Smooth muscle cell (in vitro differentiated cells): ENCODE measurements at regions not wholly inside any gene's neighbourhood (a gene's known extent, or its start where the extent isn't known, plus 50 kb on each side); places are given as distances from the start of the nearest gene placed in this dataset.

ENCODE experiments used
- DNase-seq: peaks from one replicate; lab custom pipeline; 2025; ENCODE audit not compliant: unreplicated experiment; lab: John Stamatoyannopoulos, UW
- H2AFZ ChIP-seq: fragments of 200-600 bp; sonication (generic); 2 replicates; pipeline ENCODE4 v1.6.0; 2016; ENCODE audit warnings: antibody characterized with exemption, low read depth, mild to moderate bottlenecking
- H3F3A ChIP-seq: fragments of 200-600 bp; sonication (generic); 2 replicates; pipeline ENCODE4 v1.6.0; 2017; ENCODE audit warnings: antibody characterized with exemption, low read depth
- H3K27ac ChIP-seq: fragments of 200-600 bp; sonication (generic); 2 replicates; pipeline ENCODE4 v1.5.1; 2016; ENCODE audit warnings: low read depth, mild to moderate bottlenecking
- H3K27me3 ChIP-seq: fragments of 200-600 bp; sonication (generic); 2 replicates; pipeline ENCODE4 v1.6.1; 2016; ENCODE audit warnings: low read depth, mild to moderate bottlenecking
- H3K36me3 ChIP-seq: fragments of 200-600 bp; sonication (generic); 2 replicates; pipeline ENCODE4 v1.5.1; 2016; ENCODE audit warnings: low read depth
- H3K4me1 ChIP-seq: fragments of 200-600 bp; sonication (generic); 2 replicates; pipeline ENCODE4 v1.5.1; 2016; ENCODE audit warnings: low read depth
- H3K4me2 ChIP-seq: fragments of 200-600 bp; sonication (generic); 2 replicates; pipeline ENCODE4 v1.6.0; 2016; ENCODE audit warnings: mild to moderate bottlenecking
- H3K4me3 ChIP-seq: fragments of 200-600 bp; sonication (generic); 2 replicates; pipeline ENCODE4 v1.5.1; 2016; ENCODE audit warnings: mild to moderate bottlenecking
- H3K79me2 ChIP-seq: fragments of 200-600 bp; sonication (generic); 2 replicates; pipeline ENCODE4 v1.6.0; 2016; ENCODE audit warnings: low read depth, mild to moderate bottlenecking
- H3K9ac ChIP-seq: fragments of 200-600 bp; sonication (generic); 2 replicates; pipeline ENCODE4 v1.6.0; 2016; ENCODE audit warnings: low read depth
- H3K9me3 ChIP-seq: fragments of 200-600 bp; sonication (generic); replicated peaks from 2 replicates; pipeline ENCODE4 v1.5.1; 2016; ENCODE audit warnings: low read depth
- H4K20me1 ChIP-seq: fragments of 200-600 bp; sonication (generic); 2 replicates; pipeline ENCODE4 v1.6.0; 2016; ENCODE audit warnings: low read depth
- WGBS: methylation state at CpG from one replicate; pipeline ENCODE4 v1.1.7; 2016; ENCODE audit warnings: low lambda C conversion rate; 5-methylcytosine and 5-hydroxymethylcytosine counted together
- TF ChIP-seq, protein P1 (sequence below): fragments of 200-600 bp; sonication (generic); IDR thresholded peaks from 2 replicates; pipeline ENCODE4 v1.5.1; 2017; ENCODE audit warnings: borderline replicate concordance, mild to moderate bottlenecking, antibody characterized with exemption; ENCODE audit not compliant: insufficient read depth, poor library complexity, severe bottlenecking

DNA sequence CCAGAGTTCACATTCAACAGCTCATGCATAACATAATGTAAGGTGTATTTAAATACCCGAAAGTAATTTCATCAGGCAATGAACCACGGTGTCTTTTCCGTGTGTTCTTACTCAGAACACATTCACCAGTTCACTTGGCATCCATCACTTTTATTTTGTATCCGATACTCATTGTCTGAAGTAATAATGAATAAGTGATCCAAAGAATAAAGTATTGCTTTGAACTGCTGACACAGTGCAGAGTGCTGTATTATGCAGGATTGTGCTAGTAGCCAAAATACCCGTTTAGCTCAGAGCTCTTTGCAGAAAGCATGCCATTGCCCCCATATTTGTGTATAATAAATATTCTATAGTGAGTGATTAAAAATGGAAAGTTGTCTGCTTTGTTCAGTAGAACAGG, 460.9 kb upstream of the KCNMB2 start:
- Histone ChIP-seq H3K4me1 (no peaks in the 10 kb centered on the region), H3K4me3 (no peak overlapping the region), H3K27me3 (no peaks in the 10 kb centered on the region), H3K4me2 (no peak overlapping the region), H4K20me1 (no peaks in the 10 kb centered on the region), H3F3A (no peaks in the 10 kb centered on the region), H2AFZ (no peak overlapping the region), H3K27ac (no peak overlapping the region), H3K9ac (no peak overlapping the region), H3K36me3 (no peaks in the 10 kb centered on the region), H3K79me2 (no peaks in the 10 kb centered on the region), H3K9me3 (no peaks in the 10 kb centered on the region)
- TF ChIP-seq, protein P1, sequence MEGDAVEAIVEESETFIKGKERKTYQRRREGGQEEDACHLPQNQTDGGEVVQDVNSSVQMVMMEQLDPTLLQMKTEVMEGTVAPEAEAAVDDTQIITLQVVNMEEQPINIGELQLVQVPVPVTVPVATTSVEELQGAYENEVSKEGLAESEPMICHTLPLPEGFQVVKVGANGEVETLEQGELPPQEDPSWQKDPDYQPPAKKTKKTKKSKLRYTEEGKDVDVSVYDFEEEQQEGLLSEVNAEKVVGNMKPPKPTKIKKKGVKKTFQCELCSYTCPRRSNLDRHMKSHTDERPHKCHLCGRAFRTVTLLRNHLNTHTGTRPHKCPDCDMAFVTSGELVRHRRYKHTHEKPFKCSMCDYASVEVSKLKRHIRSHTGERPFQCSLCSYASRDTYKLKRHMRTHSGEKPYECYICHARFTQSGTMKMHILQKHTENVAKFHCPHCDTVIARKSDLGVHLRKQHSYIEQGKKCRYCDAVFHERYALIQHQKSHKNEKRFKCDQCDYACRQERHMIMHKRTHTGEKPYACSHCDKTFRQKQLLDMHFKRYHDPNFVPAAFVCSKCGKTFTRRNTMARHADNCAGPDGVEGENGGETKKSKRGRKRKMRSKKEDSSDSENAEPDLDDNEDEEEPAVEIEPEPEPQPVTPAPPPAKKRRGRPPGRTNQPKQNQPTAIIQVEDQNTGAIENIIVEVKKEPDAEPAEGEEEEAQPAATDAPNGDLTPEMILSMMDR = no peak
- DNase-seq = no peak
- 95% methylated on average over 5 of the region's 5 CpGs for WGBS

DNA sequence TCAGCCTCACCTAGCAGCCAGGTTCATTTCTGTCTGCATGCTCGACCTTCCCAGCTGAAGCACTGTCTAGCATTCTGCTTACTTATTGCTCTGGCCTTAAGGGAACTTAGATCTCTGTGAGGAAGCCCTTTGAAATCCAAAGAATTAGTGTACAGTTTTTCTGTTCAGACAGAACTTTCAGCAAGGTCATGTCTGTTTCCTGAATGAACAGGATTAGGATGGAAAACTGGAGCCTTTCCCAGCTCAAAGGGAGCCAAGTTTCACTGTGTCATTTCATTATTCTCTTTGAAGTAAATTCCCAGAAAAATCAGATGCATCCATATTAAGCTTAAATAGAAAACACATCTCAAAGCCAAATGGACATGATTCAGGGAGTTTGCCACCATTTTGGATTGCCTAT, 457.3 kb upstream of the KCNMB2 start:
- Histone ChIP-seq H3K27ac (peak overlapping the region; percentile 29), H3K4me3 (no peak overlapping the region), H3K36me3 (no peaks in the 10 kb centered on the region), H3K79me2 (no peaks in the 10 kb centered on the region), H2AFZ (peak overlapping the region; percentile 78), H3K9me3 (no peaks in the 10 kb centered on the region), H3K4me1 (peaks cover 14% of the 10 kb centered on the region), H3K9ac (no peak overlapping the region), H4K20me1 (no peaks in the 10 kb centered on the region), H3K27me3 (no peaks in the 10 kb centered on the region), H3F3A (no peaks in the 10 kb centered on the region), H3K4me2 (no peak overlapping the region)
- TF ChIP-seq, protein P1 = no peak
- DNase-seq = no peak
- WGBS = 31% methylated on average over 1 of the region's 1 CpG

DNA sequence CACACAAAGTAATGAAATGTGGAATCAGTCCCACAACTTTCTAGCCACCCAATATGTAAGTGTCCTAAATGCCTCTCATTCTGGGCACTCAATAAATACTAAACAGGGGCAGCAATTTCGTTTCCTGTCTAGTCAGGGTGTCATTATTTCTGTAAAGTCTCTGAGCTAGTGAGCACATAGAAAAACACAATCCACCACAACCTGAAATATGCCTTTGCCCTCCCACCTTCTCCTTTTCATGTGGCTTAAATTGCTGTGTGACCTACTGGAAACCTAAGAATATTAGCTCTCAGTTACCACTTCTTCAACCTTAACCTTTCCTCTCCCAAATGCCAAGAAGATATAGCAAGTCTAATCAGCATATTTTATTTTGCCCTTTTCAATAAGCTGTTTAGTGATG, 456.3 kb upstream of the KCNMB2 start:
- peaks cover 4% of the 10 kb centered on the region for H3F3A ChIP-seq
- H3K27me3 ChIP-seq = no peaks in the 10 kb centered on the region
- H3K4me3 ChIP-seq = no peak overlapping the region
- DNase-seq = no peak
- H3K4me1 ChIP-seq = peaks cover 23% of the 10 kb centered on the region
- H3K9ac ChIP-seq = no peak overlapping the region
- no peaks in the 10 kb centered on the region for H3K36me3 ChIP-seq
- no peaks in the 10 kb centered on the region for H3K79me2 ChIP-seq
- no peak overlapping the region for H3K4me2 ChIP-seq
- no peaks in the 10 kb centered on the region for H3K9me3 ChIP-seq
- no peak overlapping the region for H3K27ac ChIP-seq
- H4K20me1 ChIP-seq = no peaks in the 10 kb centered on the region
- 50% methylated on average over 1 of the region's 1 CpG for WGBS
- TF ChIP-seq, protein P1 = no peak
- no peak overlapping the region for H2AFZ ChIP-seq

DNA sequence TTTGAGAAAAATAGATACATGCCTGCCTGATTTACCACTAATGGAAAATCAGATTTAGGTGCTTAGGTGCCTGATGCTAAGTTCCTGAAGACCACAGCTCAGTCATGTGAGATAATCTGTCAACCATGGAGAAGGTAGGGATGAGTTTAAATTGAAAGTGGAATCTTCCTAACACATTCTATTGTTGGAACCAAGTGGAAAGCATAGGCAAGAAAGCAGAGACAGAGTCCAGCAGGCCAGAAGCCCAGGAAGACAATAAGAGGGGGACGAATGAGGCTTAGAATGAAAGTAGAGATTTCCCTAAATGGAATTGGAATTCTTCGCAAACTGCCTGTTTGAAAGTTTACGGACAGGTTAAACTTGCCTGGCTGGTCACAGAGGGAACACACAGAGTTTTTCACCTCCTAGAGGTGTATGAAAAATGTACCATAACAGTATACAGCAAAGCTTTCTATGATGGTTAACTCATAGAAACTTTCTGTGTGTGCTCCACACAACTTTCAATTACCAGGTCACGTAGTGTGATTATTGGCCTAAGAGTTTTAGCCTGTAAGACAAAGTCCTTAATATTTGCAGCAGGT, 453.8 kb upstream of the KCNMB2 start:
- Histone ChIP-seq H3F3A (peaks cover 4% of the 10 kb centered on the region), H2AFZ (no peak overlapping the region), H4K20me1 (no peaks in the 10 kb centered on the region), H3K36me3 (no peaks in the 10 kb centered on the region), H3K9ac (no peak overlapping the region), H3K4me2 (no peak overlapping the region), H3K4me1 (peaks cover 35% of the 10 kb centered on the region), H3K79me2 (no peaks in the 10 kb centered on the region), H3K9me3 (no peaks in the 10 kb centered on the region), H3K4me3 (no peak overlapping the region), H3K27me3 (no peaks in the 10 kb centered on the region), H3K27ac (no peak overlapping the region)
- TF ChIP-seq, protein P1 = no peak
- 77% methylated on average over 4 of the region's 4 CpGs for WGBS
- no peak for DNase-seq
